GM19351 (cell line): ENCODE measurements at regions not wholly inside any gene's neighbourhood (a gene's known extent, or its start where the extent isn't known, plus 50 kb on each side); places are given as distances from the start of the nearest gene placed in this dataset.
"Not testable (repeated sequence)": the region's sequence is repeated elsewhere in the genome, so short reads cannot be mapped to it uniquely, and the experiment has no call there.

Experiments used
- ATAC-seq: cut with Tn5 transposase; IDR thresholded peaks from one replicate; pipeline ENCODE4 v1.9.1; 2021; ENCODE audit warnings: mild to moderate bottlenecking, moderate library complexity; ENCODE audit not compliant: unreplicated experiment

GRCh38 chr9:6160579-6160978, 55.0 kb upstream of the IL33 start:
- no peak for ATAC-seq

GRCh38 chr9:6153425-6153824, 62.2 kb upstream of the IL33 start:
- no peak for ATAC-seq

- ATAC-seq, result no peak
Observed at GRCh38 chr9:6152788-6153187, 62.8 kb upstream of the IL33 start.

- no peak for ATAC-seq
Observed at GRCh38 chr9:6150483-6150882, 65.1 kb upstream of the IL33 start.

- ATAC-seq, result no peak
Observed at GRCh38 chr9:6149315-6149714, 66.3 kb upstream of the IL33 start.

- no peak for ATAC-seq
Observed at GRCh38 chr9:6147846-6148245, 67.8 kb upstream of the IL33 start.

GRCh38 chr9:6144947-6145346, 70.7 kb upstream of the IL33 start:
- no peak for ATAC-seq

- no peak for ATAC-seq
Observed at GRCh38 chr9:6142799-6143454, 72.7 kb upstream of the IL33 start.

- not testable (repeated sequence) for ATAC-seq
Observed at GRCh38 chr9:6135780-6136179, 79.8 kb upstream of the IL33 start.

GRCh38 chr9:6134661-6135180, 80.9 kb upstream of the IL33 start:
- no peak for ATAC-seq

GRCh38 chr9:6133346-6134063, 82.1 kb upstream of the IL33 start:
- ATAC-seq, result peak; percentile 83

GRCh38 chr9:6132650-6133049, 83.0 kb upstream of the IL33 start:
- ATAC-seq, result no peak

- no peak for ATAC-seq
Observed at GRCh38 chr9:6128030-6128429, 87.6 kb upstream of the IL33 start.

GRCh38 chr9:6126377-6126776, 89.2 kb upstream of the IL33 start:
- ATAC-seq, result no peak

GRCh38 chr9:6123416-6123815, 92.2 kb upstream of the IL33 start:
- ATAC-seq, result no peak

- ATAC-seq, result no peak
Observed at GRCh38 chr9:6121707-6122106, 93.9 kb upstream of the IL33 start.

- no peak for ATAC-seq
Observed at GRCh38 chr9:6114424-6114823, 99.0 kb upstream of the RANBP6 start.

- no peak for ATAC-seq
Observed at GRCh38 chr9:6113819-6114218, 98.4 kb upstream of the RANBP6 start.

- ATAC-seq, result no peak
Observed at GRCh38 chr9:6113312-6113711, 97.9 kb upstream of the RANBP6 start.

- no peak for ATAC-seq
Observed at GRCh38 chr9:6109986-6110385, 94.6 kb upstream of the RANBP6 start.

GRCh38 chr9:6109571-6109970, 94.1 kb upstream of the RANBP6 start:
- ATAC-seq, result no peak

- peak; percentile 68 for ATAC-seq
Observed at GRCh38 chr9:6106711-6107339, 91.4 kb upstream of the RANBP6 start.
